Duodenal mucosa (tissue), 2 donors: ENCODE measurements at regions not wholly inside any gene's neighbourhood (a gene's known extent, or its start where the extent isn't known, plus 50 kb on each side); places are given as distances from the start of the nearest gene placed in this dataset.

ENCODE experiments used
- H3K27ac ChIP-seq: one replicate; pipeline ENCODE4 v1.7.0; 2013; ENCODE audit warnings: low read depth, low read length
- H3K27me3 ChIP-seq, 2 donors: one replicate each; pipeline ENCODE4 v1.7.0; 2013; ENCODE audit warnings: low read length in 2 of 2, control low read depth in 1 of 2; ENCODE audit not compliant: insufficient read depth in 2 of 2, control insufficient read depth in 1 of 2
- H3K36me3 ChIP-seq, 2 donors: one replicate each; pipeline ENCODE4 v1.7.0; 2013; ENCODE audit warnings: low read length in 2 of 2, control low read depth in 1 of 2; ENCODE audit not compliant: insufficient read depth in 2 of 2, control insufficient read depth in 1 of 2
- H3K4me1 ChIP-seq, 2 donors: one replicate each; pipeline ENCODE4 v1.7.0; 2013; ENCODE audit warnings: low read length in 2 of 2, control low read depth in 1 of 2; ENCODE audit not compliant: insufficient read depth in 2 of 2, control insufficient read depth in 1 of 2
- H3K4me3 ChIP-seq, 2 donors: one replicate each; pipeline ENCODE4 v1.7.0; 2013; ENCODE audit warnings: low read length in 2 of 2, low read depth in 1 of 2
- H3K9ac ChIP-seq, 2 donors: one replicate each; pipeline ENCODE4 v1.7.0; 2013; ENCODE audit warnings: low read length in 2 of 2, low read depth in 1 of 2
- H3K9me3 ChIP-seq, 2 donors: one replicate each; pipeline ENCODE4 v1.7.0; 2013; ENCODE audit warnings: low read length in 2 of 2, control low read depth in 1 of 2; ENCODE audit not compliant: control insufficient read depth in 1 of 2

GRCh38 chr4:11564021-11564420, 135.3 kb upstream of the HS3ST1 start:
- Histone ChIP-seq H3K27me3 (no peaks in the 10 kb centered on the region), H3K36me3 (no peaks in the 10 kb centered on the region), H3K9me3 (no peaks in the 10 kb centered on the region), H3K4me3 (no peak overlapping the region), H3K9ac (no peak overlapping the region), H3K27ac (no peak overlapping the region), H3K4me1 (peaks cover 4 to 6% of the 10 kb centered on the region in 2 donors)

GRCh38 chr4:11549525-11549924, 120.8 kb upstream of the HS3ST1 start:
- Histone ChIP-seq H3K4me1 (peaks cover 6 to 18% of the 10 kb centered on the region in 2 donors), H3K27ac (no peak overlapping the region), H3K9me3 (no peaks in the 10 kb centered on the region), H3K36me3 (no peaks in the 10 kb centered on the region), H3K27me3 (no peaks in the 10 kb centered on the region), H3K9ac (no peak overlapping the region), H3K4me3 (no peak overlapping the region)

GRCh38 chr4:11548597-11549082, 119.9 kb upstream of the HS3ST1 start:
- H3K27ac ChIP-seq: no peak overlapping the region
- H3K4me1 ChIP-seq: peaks cover 13 to 26% of the 10 kb centered on the region in 2 donors

GRCh38 chr4:11546391-11547175, 117.9 kb upstream of the HS3ST1 start:
- H3K27me3 ChIP-seq: no peaks in the 10 kb centered on the region
- H3K4me1 ChIP-seq: peaks cover 13 to 37% of the 10 kb centered on the region in 2 donors
- H3K27ac ChIP-seq: no peak overlapping the region
- H3K36me3 ChIP-seq: no peaks in the 10 kb centered on the region
- H3K9me3 ChIP-seq: no peaks in the 10 kb centered on the region
- no peak overlapping the region for H3K4me3 ChIP-seq
- no peak overlapping the region for H3K9ac ChIP-seq

More at GRCh38 chr4:11548597-11549082, 119.9 kb upstream of the HS3ST1 start:
- Histone ChIP-seq H3K36me3 (no peaks in the 10 kb centered on the region), H3K9me3 (no peaks in the 10 kb centered on the region), H3K4me3 (no peak overlapping the region), H3K27me3 (no peaks in the 10 kb centered on the region), H3K9ac (no peak overlapping the region)

- no peak overlapping the region for H3K4me3 ChIP-seq
- H3K27ac ChIP-seq: no peak overlapping the region
- H3K27me3 ChIP-seq: no peaks in the 10 kb centered on the region
- H3K36me3 ChIP-seq: no peaks in the 10 kb centered on the region
- no peaks in the 10 kb centered on the region for H3K9me3 ChIP-seq
- H3K9ac ChIP-seq: no peak overlapping the region
- H3K4me1 ChIP-seq: peaks cover 13 to 37% of the 10 kb centered on the region in 2 donors
These were observed 117.0 kb upstream of the HS3ST1 start for GRCh38 chr4:11545651-11546050.

- Histone ChIP-seq H3K36me3 (no peaks in the 10 kb centered on the region), H3K4me3 (no peak overlapping the region), H3K4me1 (peaks cover 13 to 37% of the 10 kb centered on the region in 2 donors), H3K27ac (peak overlapping the region; percentile 15), H3K9me3 (no peaks in the 10 kb centered on the region), H3K9ac (no peak overlapping the region), H3K27me3 (no peaks in the 10 kb centered on the region)
These were observed 115.5 kb upstream of the HS3ST1 start for GRCh38 chr4:11544211-11544610.

GRCh38 chr4:11543706-11544105, 115.0 kb upstream of the HS3ST1 start:
- Histone ChIP-seq H3K9ac (no peak overlapping the region), H3K4me1 (peaks cover 13 to 37% of the 10 kb centered on the region in 2 donors), H3K27ac (peak overlapping the region; percentile 15), H3K9me3 (no peaks in the 10 kb centered on the region), H3K4me3 (no peak overlapping the region), H3K27me3 (no peaks in the 10 kb centered on the region), H3K36me3 (no peaks in the 10 kb centered on the region)

GRCh38 chr4:11542952-11543351, 114.3 kb upstream of the HS3ST1 start:
- no peaks in the 10 kb centered on the region for H3K9me3 ChIP-seq
- H3K9ac ChIP-seq: no peak overlapping the region
- no peak overlapping the region for H3K4me3 ChIP-seq
- H3K27me3 ChIP-seq: no peaks in the 10 kb centered on the region
- no peak overlapping the region for H3K27ac ChIP-seq
- no peaks in the 10 kb centered on the region for H3K36me3 ChIP-seq
- peaks cover 9 to 31% of the 10 kb centered on the region in 2 donors for H3K4me1 ChIP-seq

GRCh38 chr4:11537846-11538245, 109.2 kb upstream of the HS3ST1 start:
- H3K36me3 ChIP-seq: no peaks in the 10 kb centered on the region
- peaks cover 0 to 10% of the 10 kb centered on the region in 2 donors for H3K4me1 ChIP-seq
- no peak overlapping the region for H3K4me3 ChIP-seq

GRCh38 chr4:11535333-11535732, 106.6 kb upstream of the HS3ST1 start:
- Histone ChIP-seq H3K36me3 (no peaks in the 10 kb centered on the region), H3K9me3 (peaks cover 2 to 4% of the 10 kb centered on the region in 2 donors), H3K27me3 (no peaks in the 10 kb centered on the region), H3K4me1 (peaks cover 0 to 6% of the 10 kb centered on the region in 2 donors), H3K4me3 (no peak overlapping the region), H3K27ac (no peak overlapping the region), H3K9ac (no peak overlapping the region)

More at GRCh38 chr4:11537846-11538245, 109.2 kb upstream of the HS3ST1 start:
- no peaks in the 10 kb centered on the region for H3K27me3 ChIP-seq
- H3K9ac ChIP-seq: no peak overlapping the region
- no peaks in the 10 kb centered on the region for H3K9me3 ChIP-seq
- H3K27ac ChIP-seq: no peak overlapping the region
